Iris pigment epithelial cell (primary cell): ENCODE measurements at regions not wholly inside any gene's neighbourhood (a gene's known extent, or its start where the extent isn't known, plus 50 kb on each side); places are given as distances from the start of the nearest gene placed in this dataset.
"Not testable (repeated sequence)": the region's sequence is repeated elsewhere in the genome, so short reads cannot be mapped to it uniquely, and the experiment has no call there.

Experiments used
- DNase-seq: peaks from one replicate; pipeline ENCODE4 v3.0.0-alpha.2; 2011; ENCODE audit warnings: low read depth

GRCh38 chr2:2464643-2465042 is 133.6 kb upstream of the MYT1L start:
- no peak for DNase-seq

GRCh38 chr2:2464094-2464493 is 133.0 kb upstream of the MYT1L start:
- DNase-seq: no peak

- no peak for DNase-seq
Observed at GRCh38 chr2:2456721-2457120, 125.6 kb upstream of the MYT1L start.

GRCh38 chr2:2455151-2455550 is 124.1 kb upstream of the MYT1L start:
- no peak for DNase-seq

GRCh38 chr2:2452961-2453360 is 121.9 kb upstream of the MYT1L start:
- DNase-seq: no peak

- not testable (repeated sequence) for DNase-seq
Observed at GRCh38 chr2:2451275-2451674, 120.2 kb upstream of the MYT1L start.

GRCh38 chr2:2448178-2448577 is 117.1 kb upstream of the MYT1L start:
- no peak for DNase-seq

- DNase-seq: no peak
Observed at GRCh38 chr2:2422621-2423020, 91.5 kb upstream of the MYT1L start.

GRCh38 chr2:2413525-2413924 is 82.5 kb upstream of the MYT1L start:
- DNase-seq: no peak

GRCh38 chr2:2410987-2411386 is 79.9 kb upstream of the MYT1L start:
- DNase-seq: no peak

GRCh38 chr2:2409481-2409880 is 78.4 kb upstream of the MYT1L start:
- DNase-seq: no peak

GRCh38 chr2:2405780-2406179 is 74.7 kb upstream of the MYT1L start:
- no peak for DNase-seq

- DNase-seq: no peak
Observed at GRCh38 chr2:2400286-2401038, 69.4 kb upstream of the MYT1L start.

GRCh38 chr2:2399396-2399795 is 68.3 kb upstream of the MYT1L start:
- DNase-seq: no peak

- no peak for DNase-seq
Observed at GRCh38 chr2:2392332-2392731, 61.3 kb upstream of the MYT1L start.

- DNase-seq: no peak
Observed at GRCh38 chr2:2389215-2389614, 58.1 kb upstream of the MYT1L start.
